Dedifferentiated amniotic fluid mesenchymal stem cell (primary cell): ENCODE measurements at regions not wholly inside any gene's neighbourhood (a gene's known extent, or its start where the extent isn't known, plus 50 kb on each side); places are given as distances from the start of the nearest gene placed in this dataset.
"Not testable (repeated sequence)": the region's sequence is repeated elsewhere in the genome, so short reads cannot be mapped to it uniquely, and the experiment has no call there.

Experiments
- DNase-seq: peaks from one replicate; pipeline ENCODE4 v3.0.0-alpha.2; 2016; ENCODE audit errors: extremely low spot score

DNA sequence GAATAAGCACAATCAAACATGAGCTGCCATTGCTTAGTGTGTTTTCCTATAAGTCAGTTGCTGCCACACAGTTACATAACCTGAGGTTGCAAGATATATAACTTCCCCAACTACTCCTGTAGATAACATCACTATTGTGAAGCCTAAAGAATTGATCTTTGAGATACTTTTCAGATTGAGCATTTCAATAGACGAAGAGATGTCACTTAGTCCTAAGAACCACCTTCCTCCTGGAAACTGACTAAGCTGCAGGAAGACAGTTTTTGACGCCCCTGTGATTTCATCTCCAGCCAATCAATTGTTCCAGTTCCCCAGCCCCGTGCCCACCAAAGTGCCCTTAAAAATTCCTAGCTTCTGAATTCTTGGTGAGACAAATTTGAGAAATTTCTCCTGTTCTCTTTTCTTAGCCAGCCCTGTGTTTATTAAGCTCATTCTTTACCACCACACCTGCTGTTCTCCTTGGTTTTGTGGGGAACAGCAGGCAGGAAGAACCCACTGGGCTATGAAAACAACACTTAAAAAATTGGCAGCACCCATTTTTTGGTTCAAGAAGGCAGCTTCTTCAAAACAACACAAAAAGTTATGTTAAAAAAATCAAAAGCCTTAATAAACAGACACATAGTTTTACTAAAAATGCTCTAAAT lies 317.1 kb upstream of the PABPC4L start:
- DNase-seq, result no peak

DNA sequence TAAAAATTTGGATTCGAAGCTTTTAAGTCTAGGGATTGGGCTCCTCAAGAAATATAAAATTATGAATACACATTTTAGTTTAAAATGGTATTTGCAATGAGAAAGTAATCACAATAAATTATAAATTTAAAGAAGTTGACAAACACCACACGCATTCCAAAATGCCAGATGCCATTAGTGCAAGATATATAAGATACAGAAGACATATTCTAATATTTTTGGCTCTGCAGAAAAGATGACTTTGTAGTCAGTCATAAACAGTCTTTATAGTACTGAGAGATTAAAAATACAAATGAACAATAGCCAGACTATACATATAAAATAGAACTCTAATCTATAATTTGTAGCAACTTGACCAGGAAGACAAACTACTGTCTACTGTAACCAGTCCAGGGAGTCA lies 309.0 kb upstream of the PABPC4L start:
- no peak for DNase-seq

DNA sequence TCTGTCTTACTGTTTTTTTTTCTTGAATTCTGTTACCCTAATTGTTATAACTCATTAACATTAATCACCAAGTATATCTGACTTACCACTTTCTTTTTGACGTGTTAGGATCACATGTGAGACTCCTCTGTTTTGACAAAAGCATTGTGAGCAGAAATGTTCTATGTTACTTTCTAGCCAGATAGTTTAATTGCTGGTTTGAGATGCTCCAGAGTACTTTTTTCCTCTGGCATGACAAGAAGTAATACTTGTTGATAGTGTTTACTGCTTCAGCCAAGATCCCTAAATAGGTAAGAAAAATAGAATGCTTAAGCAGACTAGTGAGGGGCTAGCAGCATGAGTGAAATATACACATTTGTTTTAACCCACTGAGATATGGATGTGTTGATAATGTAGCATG lies 303.9 kb upstream of the PABPC4L start:
- no peak for DNase-seq

DNA sequence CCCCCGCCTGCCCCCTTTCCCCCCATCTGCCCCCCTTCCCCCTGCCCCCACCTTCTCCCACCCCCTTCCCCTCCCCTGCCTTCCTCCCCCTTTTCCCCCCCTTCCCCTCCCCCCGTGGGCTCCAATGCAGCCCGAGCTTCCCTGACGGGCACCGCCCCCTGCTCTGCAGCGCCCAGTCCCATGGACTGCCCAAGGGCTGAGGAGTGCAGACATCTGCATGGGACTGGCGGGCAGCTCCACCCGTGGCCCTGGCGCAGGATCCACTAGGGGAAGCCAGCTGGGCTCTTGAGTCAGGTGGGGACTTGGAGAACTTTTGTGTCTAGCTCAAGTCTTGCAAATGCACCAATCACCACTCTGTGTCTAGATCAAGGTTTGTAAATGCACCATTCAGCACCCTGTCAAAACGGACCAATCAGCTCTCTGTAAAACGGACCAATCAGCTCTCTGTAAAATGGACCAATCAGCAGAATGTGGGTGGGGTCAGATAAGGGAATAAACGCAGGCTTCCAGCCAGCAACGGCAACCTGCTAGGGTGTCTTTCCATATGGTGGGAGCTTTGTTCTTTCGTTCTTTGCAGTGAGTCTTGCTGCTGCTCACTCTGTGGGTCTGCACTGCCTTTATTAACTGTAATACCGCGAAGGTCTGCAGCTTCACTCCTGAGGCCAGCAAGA lies 300.5 kb upstream of the PABPC4L start:
- no peak for DNase-seq

DNA sequence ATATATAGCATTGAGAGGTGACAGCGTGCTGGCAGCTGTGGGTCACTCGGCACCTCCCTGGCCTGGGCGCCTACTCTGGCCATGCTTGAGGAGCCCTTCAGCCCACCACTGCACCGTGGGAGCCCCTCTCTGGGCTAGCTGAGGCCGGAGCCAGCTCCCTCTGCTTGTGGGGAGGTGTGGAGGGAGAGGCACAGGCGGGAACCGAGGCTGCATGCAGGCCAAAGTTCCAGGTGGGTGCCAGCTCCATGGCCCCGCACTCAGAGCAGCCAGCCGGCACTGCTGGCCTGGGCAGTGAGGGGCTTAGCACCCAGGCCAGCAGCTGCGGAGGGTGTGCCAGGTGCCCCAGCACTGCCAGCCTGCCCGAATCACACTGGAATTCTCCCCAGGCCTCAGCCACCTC lies 299.9 kb upstream of the PABPC4L start:
- not testable (repeated sequence) for DNase-seq

DNA sequence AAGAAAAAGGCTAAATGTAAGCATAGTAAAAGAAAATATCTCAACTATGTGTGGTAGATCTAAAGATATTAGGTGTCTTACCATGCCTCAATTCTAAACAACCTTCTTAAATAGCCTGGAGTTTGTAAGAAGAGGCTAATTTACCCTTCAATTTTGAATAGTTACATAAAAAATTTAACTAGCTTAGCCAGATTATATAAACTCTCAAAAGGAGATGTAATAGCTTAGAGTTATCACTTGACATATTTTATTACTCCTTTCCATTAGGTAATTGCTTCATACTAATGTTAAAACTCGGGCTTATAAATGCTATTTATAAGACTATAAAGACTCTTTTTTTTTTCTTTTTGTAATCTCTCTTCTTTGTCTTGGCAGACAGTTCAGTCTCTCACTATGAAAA lies 297.5 kb upstream of the PABPC4L start:
- DNase-seq, result no peak

DNA sequence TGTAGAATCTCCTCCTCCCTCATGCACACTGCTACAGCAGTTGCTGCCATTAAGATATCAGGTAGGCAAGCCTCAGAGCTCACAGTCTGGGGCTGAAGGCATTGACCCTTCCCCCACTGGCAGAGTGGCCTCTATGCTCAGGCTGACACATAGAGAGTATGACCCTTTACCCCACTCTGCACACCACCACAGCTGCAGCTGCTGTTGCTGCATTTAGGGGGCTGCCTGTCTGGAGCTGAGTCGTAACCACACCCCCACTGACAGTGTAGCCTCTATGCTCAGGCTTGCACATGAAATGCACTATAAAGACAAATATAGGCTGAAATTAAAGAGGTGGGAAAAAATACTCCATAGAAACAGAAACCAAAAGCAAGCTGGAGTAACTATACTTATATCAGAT lies 289.3 kb upstream of the PABPC4L start:
- DNase-seq, result no peak

DNA sequence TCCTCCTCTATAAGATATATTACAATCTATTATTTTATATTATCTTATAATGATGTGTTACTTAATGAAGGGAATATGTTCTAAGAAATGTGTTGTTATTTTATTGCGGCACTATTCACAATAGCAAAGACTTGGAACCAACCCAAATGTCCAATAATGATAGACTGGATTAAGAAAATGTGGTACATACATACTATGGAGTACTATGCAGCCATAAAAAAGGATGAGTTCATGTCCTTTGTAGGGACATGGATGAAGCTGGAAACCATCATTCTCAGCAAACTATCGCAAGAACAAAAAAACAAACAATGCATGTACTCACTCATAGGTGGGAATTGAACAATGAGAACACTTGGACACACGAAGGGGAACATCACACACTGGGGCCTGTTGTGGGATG lies 281.9 kb upstream of the PABPC4L start:
- not testable (repeated sequence) for DNase-seq

DNA sequence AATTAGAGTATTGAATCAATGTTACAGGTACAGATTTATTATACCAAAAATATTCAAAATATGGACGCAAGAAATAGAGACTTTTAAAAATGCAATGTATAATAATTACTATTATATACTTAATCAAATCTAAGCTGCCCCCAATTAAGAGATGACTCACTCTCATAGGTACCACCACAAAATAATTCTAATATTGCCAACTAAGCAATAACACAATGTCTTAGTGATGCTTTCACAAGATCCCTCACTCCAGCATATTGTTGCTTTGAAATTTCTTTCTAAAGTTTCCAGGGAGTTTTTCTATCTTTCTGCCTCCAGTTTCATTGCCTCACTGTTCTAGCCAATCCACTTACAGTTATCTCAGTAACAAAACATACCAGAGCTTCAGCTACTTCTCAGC lies 270.0 kb upstream of the PABPC4L start:
- DNase-seq, result no peak

DNA sequence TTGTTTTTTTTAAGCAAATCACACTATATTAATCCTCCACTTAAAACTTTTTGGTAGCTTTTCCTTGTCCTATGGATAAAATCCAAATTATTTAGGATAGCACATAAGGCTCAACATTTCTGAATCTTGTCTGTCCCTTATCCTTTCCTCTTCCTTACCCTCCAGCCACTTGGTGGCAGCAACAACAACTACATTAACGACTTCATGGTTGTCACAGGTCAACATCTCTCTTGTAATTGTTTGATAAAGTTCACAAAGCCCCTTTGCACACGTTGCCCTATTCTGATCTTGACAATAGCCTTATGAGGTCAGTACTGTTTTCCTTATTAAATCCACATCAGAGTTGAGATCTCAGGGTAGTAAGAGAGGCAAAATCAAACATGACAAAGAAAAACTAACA lies 269.0 kb upstream of the PABPC4L start:
- no peak for DNase-seq

DNA sequence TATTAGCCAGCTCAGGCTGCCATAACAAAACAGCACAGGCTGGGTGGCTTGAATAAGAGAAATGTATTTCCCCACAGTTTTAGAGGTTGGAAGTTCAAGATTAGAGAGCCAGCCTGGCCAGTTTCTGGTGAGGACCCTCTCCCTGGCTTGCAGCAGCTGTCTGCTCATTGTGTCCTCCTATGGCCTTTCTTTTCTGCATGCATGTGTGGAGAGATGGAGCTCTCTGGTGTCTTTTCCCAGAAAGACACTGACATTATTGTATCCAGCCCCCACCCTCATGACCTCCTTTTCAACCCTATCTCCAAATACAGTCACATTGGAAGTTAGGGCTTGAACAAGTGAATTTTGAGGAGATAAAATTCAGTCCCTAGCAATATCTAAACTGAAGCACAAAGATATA lies 263.8 kb upstream of the PABPC4L start:
- DNase-seq, result no peak

DNA sequence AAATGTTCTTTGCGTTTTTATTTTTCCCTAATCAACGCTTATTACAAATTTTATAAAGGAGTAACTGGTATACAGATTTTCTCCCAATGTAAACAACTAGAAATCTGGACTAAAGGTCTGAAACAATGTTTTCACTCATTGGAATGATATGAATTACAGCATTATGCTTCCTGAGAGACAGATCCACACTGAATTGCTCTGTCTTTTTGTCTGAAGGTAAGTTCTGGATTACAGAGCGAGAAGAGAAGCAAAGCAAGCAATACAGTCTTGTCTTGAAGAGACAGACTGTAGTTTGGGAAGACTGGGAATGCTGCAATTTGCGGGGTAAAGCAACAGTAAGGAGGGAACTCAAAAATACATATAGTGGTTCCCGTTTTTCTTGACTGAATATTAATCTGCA lies 262.2 kb upstream of the PABPC4L start:
- DNase-seq, result no peak

DNA sequence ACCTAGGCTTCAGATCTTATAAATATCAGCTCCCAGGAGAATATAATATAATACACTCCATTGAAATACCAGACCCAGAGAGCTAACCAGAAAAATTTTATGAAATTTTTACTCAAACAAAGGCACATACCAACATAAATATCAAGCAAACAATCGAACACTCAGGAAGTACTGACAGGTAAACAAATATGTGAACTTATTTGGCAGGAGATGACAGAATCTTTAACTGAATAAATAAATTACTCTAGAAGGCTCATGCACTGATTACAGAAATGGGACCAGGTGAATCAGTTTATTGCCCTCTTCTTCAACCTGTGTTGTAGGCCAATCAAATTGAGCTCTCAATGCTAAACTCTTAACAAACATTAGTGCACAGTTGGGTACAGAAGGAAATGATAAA lies 225.2 kb upstream of the PABPC4L start:
- no peak for DNase-seq

DNA sequence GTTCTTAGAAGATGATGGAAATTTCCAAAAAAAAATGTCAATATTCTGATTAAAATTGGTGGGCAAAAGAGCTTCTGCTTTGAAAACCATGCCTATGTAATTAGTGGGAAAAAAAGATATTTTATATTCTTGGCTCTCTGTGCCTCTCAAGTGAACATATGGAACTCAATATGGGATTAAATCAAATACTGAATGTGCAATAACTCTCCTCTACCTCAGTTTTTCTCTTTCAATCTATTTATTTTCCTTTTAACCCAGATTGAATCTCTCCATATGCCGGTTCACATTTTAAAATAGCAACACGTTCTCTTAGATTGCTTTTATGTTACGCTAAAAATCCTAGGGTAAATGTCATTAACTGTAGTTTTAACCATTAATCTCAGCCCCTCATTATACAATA lies 224.2 kb upstream of the PABPC4L start:
- no peak for DNase-seq

DNA sequence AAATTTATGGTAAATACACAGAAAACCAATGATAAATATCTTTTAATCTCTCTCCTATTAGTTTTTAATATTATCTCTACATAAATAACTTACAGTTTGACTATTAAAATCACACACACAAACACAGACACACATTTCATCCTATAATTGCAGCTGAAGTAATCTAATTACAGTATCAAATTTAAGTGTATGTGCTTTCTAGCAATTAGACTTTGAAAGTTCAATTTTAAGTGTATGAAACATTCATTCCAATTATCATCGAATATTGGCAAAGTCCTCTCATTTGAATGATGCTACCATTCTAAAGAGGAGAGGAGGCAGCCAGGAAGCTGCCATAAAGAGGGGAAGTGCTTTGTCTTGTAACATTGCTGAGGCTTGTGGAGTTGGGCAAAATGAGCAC lies 221.2 kb upstream of the PABPC4L start:
- no peak for DNase-seq

DNA sequence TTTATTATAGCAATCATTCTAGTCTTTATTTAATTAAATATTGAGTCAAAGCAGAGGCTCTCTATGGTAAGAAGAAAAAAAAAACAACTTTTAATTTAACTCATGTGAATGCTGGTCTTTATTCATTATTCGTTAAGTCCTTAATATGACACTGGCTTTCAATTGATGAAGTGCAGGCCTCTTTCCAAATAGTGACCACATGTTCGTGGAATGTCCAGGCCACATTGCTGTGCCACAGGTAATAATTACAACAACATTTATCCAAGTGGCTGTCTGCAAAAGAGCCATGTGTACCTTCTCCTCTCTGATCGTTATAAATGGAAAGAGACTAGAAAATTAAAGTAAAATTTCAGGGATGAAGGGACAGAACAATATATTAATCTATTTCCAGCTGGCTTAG lies 220.1 kb upstream of the PABPC4L start:
- DNase-seq, result no peak

DNA sequence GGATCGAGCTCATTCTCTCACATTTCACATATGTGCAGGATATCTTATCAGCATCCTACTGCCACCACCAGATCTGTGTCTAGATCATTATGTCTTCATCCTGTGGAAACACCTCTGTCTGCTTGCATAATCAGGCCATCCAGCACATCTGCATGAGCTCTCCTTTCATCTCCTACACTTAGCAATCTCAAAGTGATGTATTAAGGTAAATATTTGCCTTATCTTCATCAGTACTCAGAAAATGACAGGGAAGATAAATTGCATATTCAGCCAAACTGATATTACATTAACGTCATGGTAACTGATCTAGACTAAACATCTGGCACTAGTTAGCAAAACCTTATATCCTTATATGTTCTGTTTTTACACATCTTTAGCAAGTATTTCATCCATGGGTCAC lies 207.3 kb upstream of the PABPC4L start:
- DNase-seq, result no peak

DNA sequence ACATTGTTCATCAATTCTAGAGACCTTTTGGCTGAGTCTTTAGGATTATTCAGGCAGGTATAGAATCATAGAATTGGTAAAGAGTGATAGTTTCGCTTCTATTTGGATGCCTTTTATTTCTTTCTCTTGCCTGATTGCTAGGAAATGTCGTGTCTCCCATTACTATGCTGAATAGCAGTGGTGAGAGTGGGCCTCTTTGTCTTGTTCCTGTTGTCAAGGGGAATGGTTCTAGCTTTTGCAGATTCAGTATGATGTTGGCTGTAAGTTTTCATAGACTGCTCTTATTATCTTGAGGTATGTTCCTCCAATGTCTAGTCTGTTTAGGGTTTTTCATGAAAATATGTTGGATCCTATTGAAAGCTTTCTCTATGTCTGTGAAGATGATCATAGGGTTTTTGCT lies 200.2 kb upstream of the PABPC4L start:
- DNase-seq, result no peak

DNA sequence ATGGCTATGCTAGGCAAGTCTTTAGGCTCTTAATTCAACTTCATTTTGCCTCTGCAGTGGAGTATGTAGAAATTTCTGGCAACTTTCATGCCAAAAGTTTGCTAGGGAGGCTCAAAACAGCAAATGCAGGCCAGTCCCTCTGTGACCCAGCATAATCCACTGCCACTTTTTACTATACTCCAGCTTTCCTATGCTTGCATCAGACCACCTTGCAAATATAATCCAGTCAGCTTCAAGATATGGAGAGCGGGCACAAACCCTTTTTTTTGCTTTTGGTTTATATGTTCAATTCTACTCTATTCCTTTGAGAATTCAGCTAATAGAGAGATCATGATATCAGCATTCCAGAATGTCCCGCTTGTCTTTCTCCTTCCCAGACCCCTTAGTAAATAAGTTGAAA lies 192.0 kb upstream of the PABPC4L start:
- DNase-seq, result no peak

DNA sequence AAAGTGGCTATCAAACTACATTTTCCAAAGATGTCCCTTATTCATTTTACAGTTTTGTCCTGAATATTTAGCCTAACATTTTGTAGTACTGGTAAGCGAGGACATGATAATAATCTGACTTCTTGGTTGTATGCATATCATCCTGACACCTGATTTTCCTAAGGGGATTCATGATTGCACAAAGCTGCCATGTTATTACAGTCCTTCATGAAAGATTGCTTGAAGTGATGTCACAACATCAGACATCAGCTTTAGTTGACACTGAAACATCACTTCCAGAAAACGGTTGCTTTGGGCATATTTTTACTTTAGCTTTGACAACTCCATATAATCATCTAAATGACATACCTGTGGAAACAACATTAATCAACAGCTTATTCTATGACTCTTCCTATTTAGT lies 188.7 kb upstream of the PABPC4L start:
- DNase-seq, result no peak

DNA sequence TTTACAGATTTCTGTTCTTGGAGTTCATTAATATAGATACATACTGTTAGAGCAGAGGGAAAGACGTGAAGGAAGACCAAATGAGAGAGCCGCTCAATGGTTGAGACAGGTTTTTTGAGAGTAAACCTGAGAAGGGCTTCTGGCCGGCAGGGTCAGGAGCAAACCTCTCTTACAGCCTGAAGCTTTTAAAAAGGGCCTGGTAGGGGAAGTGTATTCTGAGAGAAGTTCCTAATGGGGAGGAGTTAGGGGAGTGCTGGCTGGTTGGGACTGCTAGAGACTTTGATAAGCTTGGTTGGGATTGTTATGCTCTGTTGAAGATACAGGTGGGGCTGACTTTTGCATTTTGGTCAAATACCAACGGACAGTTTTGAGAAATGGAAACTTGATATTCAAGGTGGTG lies 186.8 kb upstream of the PABPC4L start:
- no peak for DNase-seq

DNA sequence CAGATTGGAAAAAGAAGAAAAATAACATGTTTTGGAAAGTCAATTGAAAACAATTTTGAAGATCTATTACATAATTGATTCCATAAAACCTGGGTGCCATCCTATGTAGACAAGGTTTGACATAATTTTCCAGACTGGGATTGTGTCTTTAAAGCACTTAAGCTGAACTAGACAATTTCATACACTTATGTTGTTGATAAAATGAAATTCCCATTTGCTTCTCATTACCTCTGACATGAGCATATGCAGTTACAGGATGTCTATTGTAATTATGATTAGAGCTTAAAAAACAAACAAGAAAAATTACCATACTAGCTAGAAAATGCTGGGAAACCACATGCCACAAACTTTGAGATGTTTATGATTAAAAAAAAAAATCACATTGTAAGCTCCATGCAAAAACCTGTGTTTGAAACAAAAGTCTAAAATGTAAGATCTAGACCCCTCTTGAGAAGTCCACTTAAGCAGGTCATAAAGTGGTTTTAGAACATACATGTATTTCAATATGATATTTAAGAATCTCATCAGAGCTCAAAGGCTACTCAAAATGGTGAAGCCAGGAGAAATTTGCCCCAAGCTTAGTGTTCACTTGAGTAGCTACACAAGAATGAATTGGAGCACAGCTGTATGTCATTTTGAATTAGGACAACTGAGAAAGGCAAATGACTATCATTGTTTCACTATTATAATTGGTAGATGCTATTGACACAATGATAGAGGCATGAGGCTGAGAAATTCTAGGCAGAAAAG lies 181.1 kb upstream of the PABPC4L start:
- peak; percentile 70 for DNase-seq

DNA sequence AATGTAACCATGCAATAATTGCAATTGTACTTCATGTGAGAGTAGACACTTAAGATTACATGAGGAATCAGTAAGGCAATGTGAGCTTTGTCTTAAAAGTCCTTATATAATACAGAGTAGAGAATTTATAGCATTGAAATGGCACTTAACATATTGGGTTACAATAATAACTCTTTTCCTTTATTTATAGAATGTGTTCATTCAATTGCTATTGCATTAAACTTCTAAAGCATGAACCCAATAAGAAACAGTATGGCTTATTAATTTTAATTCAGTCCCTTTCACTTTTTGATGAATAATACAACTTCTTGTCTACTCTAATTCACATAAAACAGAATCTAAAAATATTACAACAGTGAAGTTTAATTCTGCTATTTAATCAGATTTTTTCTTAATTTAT lies 174.2 kb upstream of the PABPC4L start:
- DNase-seq, result no peak
